GM12873 (cell line): ENCODE measurements at regions not wholly inside any gene's neighbourhood (a gene's known extent, or its start where the extent isn't known, plus 50 kb on each side); places are given as distances from the start of the nearest gene placed in this dataset.

Experiments
- CTCF ChIP-seq: IDR thresholded peaks from 2 replicates; pipeline ENCODE4 v1.5.1; 2012; ENCODE audit warnings: low read depth, mild to moderate bottlenecking, moderate library complexity, low read length, control low read depth; ENCODE audit not compliant: insufficient read depth; ENCODE audit errors: missing control alignments

- TF ChIP-seq CTCF = no peak
These were observed 97.8 kb upstream of the ZBED5 start for GRCh38 chr11:10955616-10956015.

DNA sequence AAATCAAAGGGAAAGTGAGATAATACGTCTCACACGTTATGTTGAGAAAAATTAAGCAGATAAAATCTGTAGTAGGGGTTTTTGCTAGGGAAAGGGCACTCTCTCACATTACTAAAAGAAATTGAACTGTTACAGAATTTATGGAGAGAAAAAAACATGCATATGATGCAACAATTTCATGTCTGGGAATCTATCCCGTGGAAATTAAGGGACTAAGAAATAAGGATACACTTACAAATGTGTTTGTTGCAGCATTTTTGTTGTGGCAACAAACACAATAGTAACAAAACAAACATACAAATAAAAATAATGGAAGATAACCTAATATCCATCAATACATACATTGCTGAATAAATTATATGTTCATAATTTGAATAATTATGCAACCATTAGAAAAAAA is 96.3 kb upstream of the ZBED5 start:
- no peak for TF ChIP-seq CTCF

DNA sequence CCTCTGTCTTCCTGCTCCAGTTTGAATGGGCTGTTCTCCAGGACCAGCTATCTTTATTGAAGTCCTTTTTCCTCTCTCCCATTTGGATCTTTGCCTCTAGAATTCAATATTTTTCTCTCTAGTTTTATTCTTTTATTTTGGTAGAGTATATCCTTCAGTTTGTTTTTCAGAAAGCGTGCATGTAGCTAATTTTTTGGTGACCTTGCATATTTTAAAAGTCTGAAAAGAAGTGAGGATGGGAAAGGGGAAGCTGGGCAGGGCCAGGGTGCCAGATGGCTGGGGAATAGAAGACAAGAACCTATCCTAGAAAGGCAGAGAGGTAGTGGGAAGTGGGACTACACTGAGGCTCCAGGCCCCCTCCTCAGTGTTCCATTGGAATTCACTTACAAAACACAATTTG is 95.0 kb upstream of the ZBED5 start:
- no peak for TF ChIP-seq CTCF

DNA sequence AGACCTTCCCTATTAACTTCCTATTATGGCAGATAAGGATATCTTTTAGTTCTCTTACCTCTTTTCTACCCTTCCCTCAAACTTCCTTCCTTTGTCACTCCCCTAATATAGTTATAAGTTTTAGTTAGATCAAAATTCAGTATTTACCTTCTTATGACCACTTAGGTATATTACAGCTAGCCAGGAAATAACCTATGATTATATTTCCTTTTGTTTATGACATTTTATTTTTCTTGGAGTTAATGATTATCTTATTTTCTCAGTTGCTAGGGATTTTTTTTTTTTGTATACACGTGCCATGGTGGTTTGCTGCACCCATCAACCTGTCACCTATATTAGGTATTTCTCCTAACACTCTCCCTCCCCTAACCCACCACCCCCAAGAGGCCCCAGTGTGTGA is 88.2 kb upstream of the ZBED5 start:
- no peak for TF ChIP-seq CTCF

- TF ChIP-seq CTCF = no peak
These were observed 87.3 kb upstream of the ZBED5 start for GRCh38 chr11:10945196-10945595.

DNA sequence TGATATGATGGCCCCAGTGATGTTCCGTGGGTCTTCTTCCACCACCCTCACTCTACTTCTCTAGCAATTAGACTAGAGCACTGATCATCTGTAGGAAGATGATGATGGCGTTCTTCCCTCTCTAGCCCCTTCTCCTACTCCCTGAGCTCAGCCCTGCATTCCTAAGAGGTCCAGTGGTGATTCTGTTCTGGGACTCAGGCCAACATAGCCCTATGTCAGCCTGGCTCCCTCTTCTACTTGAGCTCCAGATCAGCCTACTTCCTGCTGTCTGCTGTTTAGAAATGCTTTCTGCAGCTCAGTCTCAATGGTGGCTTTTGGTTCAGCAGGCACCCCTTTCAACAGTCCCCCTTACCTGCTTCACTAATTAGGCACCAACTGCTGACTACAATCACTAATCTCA is 86.1 kb upstream of the ZBED5 start:
- no peak for TF ChIP-seq CTCF

DNA sequence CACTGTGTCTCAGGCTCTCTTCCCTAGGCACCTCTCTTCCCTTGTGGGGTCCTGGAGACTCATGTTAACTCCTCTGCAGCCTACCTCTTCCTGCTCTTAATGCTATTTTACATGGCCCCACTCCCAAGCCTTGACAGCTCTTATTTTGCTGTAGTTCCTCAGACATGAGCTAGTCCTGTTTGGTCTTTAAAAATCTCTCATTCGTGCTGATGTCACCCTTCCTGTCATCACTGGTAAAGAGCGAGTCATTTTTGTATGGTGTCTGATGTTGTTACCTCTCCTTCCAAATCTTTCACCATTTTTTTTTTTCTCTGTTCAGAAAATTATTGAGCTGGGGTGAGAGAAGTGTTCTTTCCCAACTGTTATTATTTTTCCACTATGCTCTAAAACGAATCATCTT is 84.8 kb upstream of the ZBED5 start:
- TF ChIP-seq CTCF = no peak

DNA sequence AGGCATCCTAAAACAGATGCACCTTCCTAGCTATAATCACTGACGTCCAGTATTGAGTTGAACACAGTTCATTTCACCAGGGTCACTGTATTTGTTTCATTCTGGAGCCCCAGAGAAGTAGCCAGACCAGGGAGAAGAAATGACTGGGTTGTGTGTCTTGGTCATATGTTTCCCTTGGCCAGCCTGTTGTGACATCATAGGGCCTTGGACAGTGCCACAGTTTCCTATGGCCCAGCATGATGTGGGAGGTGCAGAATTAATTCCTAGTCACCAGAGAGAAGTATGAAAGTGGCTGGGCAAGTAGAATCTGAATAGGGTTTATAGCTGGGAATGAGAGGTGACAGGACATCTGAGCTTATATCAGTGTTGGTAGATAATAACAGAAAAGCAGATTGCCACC is 84.0 kb upstream of the ZBED5 start:
- no peak for TF ChIP-seq CTCF
